ENCODE measurements at regions not wholly inside any gene's neighbourhood (a gene's known extent, or its start where the extent isn't known, plus 50 kb on each side); places are given as distances from the start of the nearest gene placed in this dataset.

GRCh38 chr2:217616936-217617335, 385.9 kb downstream of the TNS1 start:
- DNase-seq, result no peak
- Mint-ChIP-seq H3K9me3 (no peaks in the 10 kb centered on the region), H3K4me1 (no peaks in the 10 kb centered on the region), H3K4me3 (no peak overlapping the region), H3K27ac (no peak overlapping the region), H3K27me3 (no peaks in the 10 kb centered on the region), H3K36me3 (ENCODE audit: low read depth) (no peaks in the 10 kb centered on the region)
- ChIA-PET POLR2A (no interaction called here), CTCF (no interaction called here)
- no peak for ATAC-seq (ENCODE audit: low read depth)
- TF ChIP-seq, protein P1, sequence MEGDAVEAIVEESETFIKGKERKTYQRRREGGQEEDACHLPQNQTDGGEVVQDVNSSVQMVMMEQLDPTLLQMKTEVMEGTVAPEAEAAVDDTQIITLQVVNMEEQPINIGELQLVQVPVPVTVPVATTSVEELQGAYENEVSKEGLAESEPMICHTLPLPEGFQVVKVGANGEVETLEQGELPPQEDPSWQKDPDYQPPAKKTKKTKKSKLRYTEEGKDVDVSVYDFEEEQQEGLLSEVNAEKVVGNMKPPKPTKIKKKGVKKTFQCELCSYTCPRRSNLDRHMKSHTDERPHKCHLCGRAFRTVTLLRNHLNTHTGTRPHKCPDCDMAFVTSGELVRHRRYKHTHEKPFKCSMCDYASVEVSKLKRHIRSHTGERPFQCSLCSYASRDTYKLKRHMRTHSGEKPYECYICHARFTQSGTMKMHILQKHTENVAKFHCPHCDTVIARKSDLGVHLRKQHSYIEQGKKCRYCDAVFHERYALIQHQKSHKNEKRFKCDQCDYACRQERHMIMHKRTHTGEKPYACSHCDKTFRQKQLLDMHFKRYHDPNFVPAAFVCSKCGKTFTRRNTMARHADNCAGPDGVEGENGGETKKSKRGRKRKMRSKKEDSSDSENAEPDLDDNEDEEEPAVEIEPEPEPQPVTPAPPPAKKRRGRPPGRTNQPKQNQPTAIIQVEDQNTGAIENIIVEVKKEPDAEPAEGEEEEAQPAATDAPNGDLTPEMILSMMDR (IDR thresholded peaks at IDR 0.05), result no peak
- intact Hi-C loops (cut with micrococcal nuclease), result no loop called here

GRCh38 chr2:217615171-217615570, 387.6 kb downstream of the TNS1 start:
- H3K4me1 Mint-ChIP-seq, result peaks cover 9% of the 10 kb centered on the region
- POLR2A ChIA-PET, result no interaction called here
- no peaks in the 10 kb centered on the region for H3K27me3 Mint-ChIP-seq
- intact Hi-C loops (cut with micrococcal nuclease), result no loop called here
- H3K27ac Mint-ChIP-seq, result no peak overlapping the region
- CTCF ChIA-PET, result no interaction called here
- no peak overlapping the region for H3K4me3 Mint-ChIP-seq
- no peak for DNase-seq
- H3K9me3 Mint-ChIP-seq, result no peaks in the 10 kb centered on the region
- TF ChIP-seq, protein P1 (IDR thresholded peaks at IDR 0.05), result no peak
- H3K36me3 Mint-ChIP-seq (ENCODE audit: low read depth), result no peaks in the 10 kb centered on the region
- no peak for ATAC-seq (ENCODE audit: low read depth)

GRCh38 chr2:217614498-217614897, 388.3 kb downstream of the TNS1 start:
- ChIA-PET POLR2A (no interaction called here), CTCF (no interaction called here)
- Mint-ChIP-seq H3K36me3 (ENCODE audit: low read depth) (no peaks in the 10 kb centered on the region), H3K9me3 (no peaks in the 10 kb centered on the region), H3K4me1 (peaks cover 9% of the 10 kb centered on the region), H3K4me3 (no peak overlapping the region), H3K27me3 (no peaks in the 10 kb centered on the region), H3K27ac (no peak overlapping the region)
- TF ChIP-seq, protein P1 (IDR thresholded peaks at IDR 0.05), result no peak
- intact Hi-C loops (cut with micrococcal nuclease), result no loop called here
- no peak for DNase-seq
- peak; percentile 31 for ATAC-seq (ENCODE audit: low read depth)

DNA sequence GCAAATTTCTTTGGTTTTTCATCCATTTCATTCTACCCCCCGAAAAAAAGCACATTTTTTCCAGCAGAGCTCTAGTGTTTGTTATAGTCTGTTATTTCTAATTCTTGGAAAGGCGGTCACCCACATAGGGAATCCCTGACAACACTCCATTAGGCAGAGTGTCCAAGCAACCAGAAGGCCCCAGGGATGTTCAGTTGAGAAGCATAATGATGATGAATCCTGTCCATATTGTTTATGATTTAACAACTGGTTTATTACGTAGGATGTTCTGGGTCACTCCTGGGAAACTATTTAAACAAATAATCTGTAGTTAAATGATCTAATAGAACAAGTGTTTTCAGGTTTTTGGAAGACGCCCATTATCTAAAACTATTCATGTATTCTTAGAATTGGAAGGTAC, 388.7 kb downstream of the TNS1 start:
- intact Hi-C loops (cut with micrococcal nuclease), result no loop called here
- ATAC-seq (ENCODE audit: low read depth), result no peak
- Mint-ChIP-seq H3K27ac (no peak overlapping the region), H3K27me3 (no peaks in the 10 kb centered on the region), H3K9me3 (no peaks in the 10 kb centered on the region), H3K4me3 (no peak overlapping the region), H3K36me3 (ENCODE audit: low read depth) (no peaks in the 10 kb centered on the region), H3K4me1 (peaks cover 9% of the 10 kb centered on the region)
- ChIA-PET POLR2A (no interaction called here), CTCF (no interaction called here)
- DNase-seq, result no peak
- TF ChIP-seq, protein P1 (IDR thresholded peaks at IDR 0.05), result no peak

- DNase-seq, result no peak
- H3K27me3 Mint-ChIP-seq, result peaks cover 4% of the 10 kb centered on the region
- H3K4me3 Mint-ChIP-seq, result no peak overlapping the region
- no peaks in the 10 kb centered on the region for H3K36me3 Mint-ChIP-seq (ENCODE audit: low read depth)
- H3K4me1 Mint-ChIP-seq, result peaks cover 9% of the 10 kb centered on the region
- ChIA-PET CTCF (no interaction called here), POLR2A (no interaction called here)
- intact Hi-C loops (cut with micrococcal nuclease), result no loop called here
- ATAC-seq (ENCODE audit: low read depth), result no peak
- H3K27ac Mint-ChIP-seq, result no peak overlapping the region
- no peaks in the 10 kb centered on the region for H3K9me3 Mint-ChIP-seq
- TF ChIP-seq, protein P1 (IDR thresholded peaks at IDR 0.05), result no peak
Measured at GRCh38 chr2:217612920-217613319, 389.9 kb downstream of the TNS1 start.

All from activated B cell treated with CpG ODN at 0.5 μM for 24 hours (primary cell).